Testis (tissue), 2 donors: ENCODE measurements at regions not wholly inside any gene's neighbourhood (a gene's known extent, or its start where the extent isn't known, plus 50 kb on each side); places are given as distances from the start of the nearest gene placed in this dataset.

Experiments
- CTCF ChIP-seq, 3 experiments: fragments of 450-650 bp in 2 of 3; fragments of 200-600 bp in 1 of 3; sonication (generic) in 1 of 3; IDR thresholded peaks; one replicate each; pipeline ENCODE4 v1.5.1; 2016 to 2019; ENCODE audit warnings: antibody characterized with exemption in 3 of 3, mild to moderate bottlenecking in 2 of 3, moderate library complexity in 1 of 3
- POLR2A ChIP-seq: fragments of 450-650 bp; IDR thresholded peaks from one replicate; pipeline ENCODE4 v1.6.1; 2017; ENCODE audit warnings: antibody characterized with exemption, mild to moderate bottlenecking, moderate library complexity

DNA sequence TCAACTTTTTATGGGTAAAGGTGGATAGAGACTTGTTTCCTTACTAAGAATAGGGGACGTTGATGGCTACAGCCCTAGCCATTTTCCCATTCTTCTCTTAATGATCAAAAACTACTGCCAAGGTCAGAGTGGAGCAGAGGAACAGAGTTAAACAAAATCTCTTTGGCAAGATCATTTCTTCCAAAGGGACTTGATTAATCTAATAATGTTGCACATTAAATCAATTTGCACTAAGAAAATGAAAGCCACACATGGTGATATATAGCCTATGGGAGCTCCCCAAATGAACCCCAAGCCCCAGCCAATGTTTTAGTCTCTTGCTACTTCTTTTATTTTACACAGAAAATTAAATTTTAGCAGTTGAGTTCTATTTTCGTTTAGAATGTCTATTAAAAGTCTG is 954.5 kb upstream of the SOX9 start:
- TF ChIP-seq CTCF (IDR thresholded peaks at IDR 0.05) (no peak), POLR2A (no peak)
